K562 (cell line): ENCODE measurements at regions not wholly inside any gene's neighbourhood (a gene's known extent, or its start where the extent isn't known, plus 50 kb on each side); places are given as distances from the start of the nearest gene placed in this dataset.
A peak's percentile ranks its signal among the peaks of the same experiment; 100 is the strongest.

Source experiments
- ATAC-seq: fragments of 200-7000 bp; cut with Tn5 transposase; 3 replicates; pipeline ENCODE4 v1.9.1; 2020; ENCODE audit warnings: moderate library complexity
- BruUV-seq: library from RNA; stranded (reverse); fragments of 400-500 nt; replicated peaks from 2 replicates; lab custom pipeline; 2021; lab: Mats Ljungman, UMichigan
- CTCF ChIA-PET: fragments of 300-600 bp; formaldehyde crosslinking; extraction: SDS; loops from one replicate; lab custom pipeline; 2021; ENCODE audit warnings: low intra/inter-chr PET ratio; lab: Yijun Ruan, JAX
- POLR2A ChIA-PET: fragments of 300-600, 350-650 bp; sonication (Branson Sonifier 250); formaldehyde crosslinking; extraction: SDS; loops from one replicate; lab custom pipeline; 2021; ENCODE audit warnings: antibody characterized with exemption, inconsistent platforms; lab: Yijun Ruan, JAX
- DNase-seq, 4 experiments: peaks; one replicate each; pipeline versions ENCODE4 v3.0.0 to v3.0.0-alpha.2; 2011 to 2018; ENCODE audit warnings: low spot score in 3 of 4, mixed read lengths in 3 of 4; ENCODE audit errors: extremely low read depth in 1 of 4
- FAIRE-seq: peaks from 2 replicates; lab custom pipeline; 2011; peaks lifted over from hg19 to GRCh38; lab: Jason Lieb, UNC
- H2AFZ ChIP-seq: 2 replicates; pipeline ENCODE4 v1.6.0; 2011; ENCODE audit warnings: low read depth, low read length, control low read depth, inconsistent platforms
- H3K27ac ChIP-seq: fragments of 200-600 bp; 3 replicates; pipeline ENCODE4 v1.8.0; 2011; ENCODE audit warnings: low read depth, mild to moderate bottlenecking, control low read depth, inconsistent platforms, low read length, moderate library complexity, mixed read lengths; ENCODE audit errors: extremely low read depth
- H3K27me3 ChIP-seq, 2 experiments: fragments of 300-600 bp in 1 of 2; 2 replicates in 1 of 2; 3 replicates in 1 of 2; pipeline versions ENCODE4 v1.6.0 to v1.8.0; 2011; ENCODE audit warnings: inconsistent platforms in 2 of 2, low read length in 2 of 2, mild to moderate bottlenecking in 1 of 2, mixed read lengths in 1 of 2, moderate library complexity in 1 of 2; ENCODE audit not compliant: control insufficient read depth in 2 of 2, insufficient read depth in 2 of 2
- H3K36me3 ChIP-seq: fragments of 300-600 bp; 3 replicates; pipeline ENCODE4 v1.8.0; 2011; ENCODE audit warnings: mild to moderate bottlenecking, low read length, inconsistent platforms; ENCODE audit not compliant: control insufficient read depth, insufficient read depth
- H3K4me1 ChIP-seq, 2 experiments: fragments of 200-600 bp in 1 of 2; replicated peaks in 1 of 2; 2 replicates in 1 of 2; 3 replicates in 1 of 2; pipeline versions ENCODE4 v1.5.1 to v1.8.0; 2011; ENCODE audit warnings: inconsistent platforms in 2 of 2, low read length in 2 of 2, mild to moderate bottlenecking in 1 of 2, mixed read lengths in 1 of 2, moderate library complexity in 1 of 2; ENCODE audit not compliant: control insufficient read depth in 2 of 2, insufficient read depth in 2 of 2
- H3K4me2 ChIP-seq: 2 replicates; pipeline ENCODE4 v1.6.1; 2011; ENCODE audit warnings: low read length, control low read depth, inconsistent platforms, mixed read lengths; ENCODE audit not compliant: insufficient read depth
- H3K4me3 ChIP-seq: fragments of 200-600 bp; sonication (generic), shearing (Covaris generic); 2 replicates; pipeline ENCODE4 v1.5.1; 2016; ENCODE audit warnings: control low read depth, inconsistent platforms
- H3K79me2 ChIP-seq: fragments of 200-600 bp; 3 replicates; pipeline ENCODE4 v1.8.0; 2011; ENCODE audit warnings: low read length, inconsistent platforms; ENCODE audit not compliant: control insufficient read depth, insufficient read depth
- H3K9ac ChIP-seq, 2 experiments: 2 replicates each; pipeline versions ENCODE4 v1.6.0 to v1.6.1; 2011; ENCODE audit warnings: low read depth in 2 of 2, low read length in 2 of 2, control low read depth in 1 of 2, inconsistent platforms in 1 of 2, mild to moderate bottlenecking in 1 of 2, mixed read lengths in 1 of 2; ENCODE audit not compliant: insufficient read depth in 1 of 2
- H3K9me1 ChIP-seq: one replicate; pipeline ENCODE4 v1.6.0; 2011; ENCODE audit warnings: inconsistent platforms, mild to moderate bottlenecking, low read length, moderate library complexity; ENCODE audit not compliant: control insufficient read depth, insufficient read depth
- H3K9me3 ChIP-seq: replicated peaks from 2 replicates; pipeline ENCODE4 v1.5.1; 2011; ENCODE audit warnings: low read depth, low read length, inconsistent platforms; ENCODE audit not compliant: control insufficient read depth, insufficient read depth
- H4K20me1 ChIP-seq: replicated peaks from 2 replicates; pipeline ENCODE4 v1.6.1; 2011; ENCODE audit warnings: low read length, inconsistent platforms, mixed read lengths; ENCODE audit not compliant: control insufficient read depth, insufficient read depth
- EGR1 ChIP-seq: fragments of 450-650 bp; conservative IDR thresholded peaks from 2 replicates; pipeline ENCODE4 v1.6.1; 2017; ENCODE audit warnings: mild to moderate bottlenecking
- RAD51 ChIP-seq: fragments of 450-650 bp; IDR thresholded peaks from 2 replicates; pipeline ENCODE4 v1.7.1; 2016; ENCODE audit warnings: low read depth, mild to moderate bottlenecking, borderline replicate concordance
- SRSF1 ChIP-seq: fragments of 200-400 bp; formaldehyde crosslinking; IDR thresholded peaks from 2 replicates; pipeline ENCODE4 v1.6.1; 2017; ENCODE audit warnings: mild to moderate bottlenecking, low read depth, low read length, moderate library complexity
- ZBTB11 ChIP-seq, 3 experiments: fragments of 200-800 bp in 1 of 3; fragments of 250-450 bp in 1 of 3; fragments of 450-650 bp in 1 of 3; sonication (Bioruptor Pico) in 1 of 3; sonication (Bioruptor generic) in 1 of 3; formaldehyde crosslinking in 1 of 3; IDR thresholded peaks; 2 replicates each; pipeline versions ENCODE4 v1.6.1 to v1.8.0; 2016 to 2022; ENCODE audit warnings: mild to moderate bottlenecking in 2 of 3, missing genetic modification characterization in 2 of 3, missing compliant biosample characterization in 1 of 3, moderate library complexity in 1 of 3
- ZNF24 ChIP-seq: fragments of 450-650 bp; IDR thresholded peaks from 2 replicates; pipeline ENCODE4 v1.6.1; 2016
- ZNF318 ChIP-seq, 2 experiments: fragments of 450-650 bp; IDR thresholded peaks; 2 replicates each; pipeline ENCODE4 v1.6.1; 2016; ENCODE audit warnings: mild to moderate bottlenecking in 2 of 2, borderline replicate concordance in 1 of 2, low read depth in 1 of 2, moderate library complexity in 1 of 2
- WGBS: fragments of 100-300 bp; shearing (Covaris generic); methylation state at CpG from one replicate; pipeline ENCODE4 v1.1.6; 2016; ENCODE audit warnings: low coverage, mixed read lengths; ENCODE audit not compliant: insufficient coverage; ENCODE audit errors: missing lambda C conversion rate; 5-methylcytosine and 5-hydroxymethylcytosine counted together
- in situ Hi-C: fragments of 300-500 bp; cut with MboI; formaldehyde crosslinking; loops from 4 replicates; pipeline ENCODE4 v1.15.0; 2018; ENCODE audit warnings: inconsistent platforms, mixed read lengths
- intact Hi-C: fragments of 100-400 bp; cut with micrococcal nuclease; formaldehyde crosslinking; loops from 2 replicates; pipeline ENCODE4 v1.14.2; 2022

- TF ChIP-seq EGR1 (no peak), ZBTB11 (CRISPR knock-in tag; IDR thresholded peaks at IDR 0.05) (peak in 1 of 3 experiments; percentile 9; a peak in 1 of 6 replicates)
These were observed 156.6 kb upstream of the SULF2 start (continued) for GRCh38 chr20:47941869-47942268.

- CTCF ChIA-PET = no interaction called here
- H3K79me2 ChIP-seq = no peaks in the 10 kb centered on the region
- BruUV-seq = no TSS peak
- FAIRE-seq (no peak), DNase-seq (no peak), ATAC-seq (no peak)
- H3K4me1 ChIP-seq = no peaks in the 10 kb centered on the region
- no peak overlapping the region for H3K4me3 ChIP-seq
- peaks cover 0 to 11% of the 10 kb centered on the region in 2 experiments; a peak in 3 of 5 replicates for H3K27me3 ChIP-seq
- WGBS = 14% methylated on average over 8 of the region's 8 CpGs
- no peak overlapping the region for H3K9ac ChIP-seq
- peaks cover 3% of the 10 kb centered on the region; the same call in 1 of the 2 replicates for H4K20me1 ChIP-seq
- in situ Hi-C loops = no loop called here
- H3K9me3 ChIP-seq = no peaks in the 10 kb centered on the region
- H3K27ac ChIP-seq = no peak overlapping the region
- H3K4me2 ChIP-seq = no peak overlapping the region
- no peak overlapping the region for H2AFZ ChIP-seq
- intact Hi-C loops = no loop called here
- no peaks in the 10 kb centered on the region for H3K9me1 ChIP-seq
- H3K36me3 ChIP-seq = no peaks in the 10 kb centered on the region
- POLR2A ChIA-PET = no interaction called here
- TF ChIP-seq RAD51 (peak; percentile 58; the same call in 1 of the 2 replicates), ZNF24 (no peak), ZNF318 (IDR thresholded peaks at IDR 0.05; ENCODE audit: borderline replicate concordance in 1 of 2, low read depth in 1 of 2) (no peak), SRSF1 (no peak)
These were observed 155.0 kb upstream of the SULF2 start for GRCh38 chr20:47940101-47940813.
